ENCODE measurements at regions not wholly inside any gene's neighbourhood (a gene's known extent, or its start where the extent isn't known, plus 50 kb on each side); places are given as distances from the start of the nearest gene placed in this dataset.

GRCh38 chr1:239662950-239663349, 276.6 kb downstream of the CHRM3 start:
- DNase-seq: no peak
- H3K9me3 Mint-ChIP-seq: no peaks in the 10 kb centered on the region
- TF ChIP-seq, protein P1, sequence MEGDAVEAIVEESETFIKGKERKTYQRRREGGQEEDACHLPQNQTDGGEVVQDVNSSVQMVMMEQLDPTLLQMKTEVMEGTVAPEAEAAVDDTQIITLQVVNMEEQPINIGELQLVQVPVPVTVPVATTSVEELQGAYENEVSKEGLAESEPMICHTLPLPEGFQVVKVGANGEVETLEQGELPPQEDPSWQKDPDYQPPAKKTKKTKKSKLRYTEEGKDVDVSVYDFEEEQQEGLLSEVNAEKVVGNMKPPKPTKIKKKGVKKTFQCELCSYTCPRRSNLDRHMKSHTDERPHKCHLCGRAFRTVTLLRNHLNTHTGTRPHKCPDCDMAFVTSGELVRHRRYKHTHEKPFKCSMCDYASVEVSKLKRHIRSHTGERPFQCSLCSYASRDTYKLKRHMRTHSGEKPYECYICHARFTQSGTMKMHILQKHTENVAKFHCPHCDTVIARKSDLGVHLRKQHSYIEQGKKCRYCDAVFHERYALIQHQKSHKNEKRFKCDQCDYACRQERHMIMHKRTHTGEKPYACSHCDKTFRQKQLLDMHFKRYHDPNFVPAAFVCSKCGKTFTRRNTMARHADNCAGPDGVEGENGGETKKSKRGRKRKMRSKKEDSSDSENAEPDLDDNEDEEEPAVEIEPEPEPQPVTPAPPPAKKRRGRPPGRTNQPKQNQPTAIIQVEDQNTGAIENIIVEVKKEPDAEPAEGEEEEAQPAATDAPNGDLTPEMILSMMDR (IDR thresholded peaks at IDR 0.05): no peak
- H3K4me1 Mint-ChIP-seq: no peaks in the 10 kb centered on the region
- no peak overlapping the region for H3K27ac Mint-ChIP-seq
- no peak overlapping the region for H3K4me3 Mint-ChIP-seq
- H3K36me3 Mint-ChIP-seq (ENCODE audit: low read depth): no peaks in the 10 kb centered on the region
- peaks cover 3% of the 10 kb centered on the region for H3K27me3 Mint-ChIP-seq (ENCODE audit: low read depth, poor library complexity)

GRCh38 chr1:239672256-239672655, 285.9 kb downstream of the CHRM3 start:
- H3K36me3 Mint-ChIP-seq (ENCODE audit: low read depth): no peaks in the 10 kb centered on the region
- H3K27ac Mint-ChIP-seq: no peak overlapping the region
- no peaks in the 10 kb centered on the region for H3K9me3 Mint-ChIP-seq
- TF ChIP-seq, protein P1 (IDR thresholded peaks at IDR 0.05): no peak
- H3K4me1 Mint-ChIP-seq: peaks cover 12% of the 10 kb centered on the region
- H3K4me3 Mint-ChIP-seq: no peak overlapping the region
- H3K27me3 Mint-ChIP-seq (ENCODE audit: low read depth, poor library complexity): no peaks in the 10 kb centered on the region
- DNase-seq: no peak

GRCh38 chr1:239675735-239676134, 289.4 kb downstream of the CHRM3 start:
- TF ChIP-seq, protein P1 (IDR thresholded peaks at IDR 0.05): no peak
- Mint-ChIP-seq H3K4me3 (no peak overlapping the region), H3K4me1 (peaks cover 16% of the 10 kb centered on the region), H3K27me3 (ENCODE audit: low read depth, poor library complexity) (no peaks in the 10 kb centered on the region), H3K27ac (peak overlapping the region; percentile 8), H3K9me3 (peaks cover 3% of the 10 kb centered on the region), H3K36me3 (ENCODE audit: low read depth) (peaks cover 4% of the 10 kb centered on the region)
- DNase-seq: no peak

GRCh38 chr1:239676522-239677273, 290.3 kb downstream of the CHRM3 start:
- no peak for DNase-seq

DNA sequence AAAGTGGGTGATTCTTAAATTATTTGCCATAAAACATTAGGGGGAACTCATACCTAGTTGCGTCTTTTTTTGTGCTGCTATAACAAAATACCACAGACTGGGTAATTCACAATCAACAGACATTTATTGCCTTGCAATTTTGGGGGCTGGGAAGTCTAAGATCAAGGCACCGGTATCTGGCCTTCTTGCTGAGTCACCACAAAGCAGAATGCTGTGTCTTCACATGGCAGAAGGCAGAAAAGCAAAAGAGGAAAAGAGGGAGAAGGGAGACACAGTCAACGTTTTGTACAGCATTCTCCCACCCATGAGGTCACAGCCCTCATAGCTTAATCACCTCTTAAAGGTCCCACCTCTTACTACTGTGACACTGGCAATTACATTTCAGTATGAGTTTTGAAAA, 291.0 kb downstream of the CHRM3 start:
- H3K9me3 Mint-ChIP-seq: peaks cover 4% of the 10 kb centered on the region
- H3K27me3 Mint-ChIP-seq (ENCODE audit: low read depth, poor library complexity): no peaks in the 10 kb centered on the region
- H3K36me3 Mint-ChIP-seq (ENCODE audit: low read depth): peaks cover 6% of the 10 kb centered on the region
- TF ChIP-seq, protein P1 (IDR thresholded peaks at IDR 0.05): no peak
- DNase-seq: no peak
- peaks cover 16% of the 10 kb centered on the region for H3K4me1 Mint-ChIP-seq
- no peak overlapping the region for H3K27ac Mint-ChIP-seq
- H3K4me3 Mint-ChIP-seq: no peak overlapping the region

More at GRCh38 chr1:239676522-239677273, 290.3 kb downstream of the CHRM3 start:
- Mint-ChIP-seq H3K27me3 (ENCODE audit: low read depth, poor library complexity) (no peaks in the 10 kb centered on the region), H3K36me3 (ENCODE audit: low read depth) (peaks cover 6% of the 10 kb centered on the region), H3K27ac (peak overlapping the region; percentile 13), H3K4me3 (no peak overlapping the region), H3K9me3 (peaks cover 4% of the 10 kb centered on the region), H3K4me1 (peaks cover 16% of the 10 kb centered on the region)
- TF ChIP-seq, protein P1 (IDR thresholded peaks at IDR 0.05): no peak

GRCh38 chr1:239678181-239678580, 291.8 kb downstream of the CHRM3 start:
- TF ChIP-seq, protein P1 (IDR thresholded peaks at IDR 0.05): no peak
- Mint-ChIP-seq H3K4me3 (no peak overlapping the region), H3K4me1 (peaks cover 16% of the 10 kb centered on the region), H3K27me3 (ENCODE audit: low read depth, poor library complexity) (no peaks in the 10 kb centered on the region), H3K27ac (no peak overlapping the region), H3K36me3 (ENCODE audit: low read depth) (peaks cover 6% of the 10 kb centered on the region), H3K9me3 (peaks cover 4% of the 10 kb centered on the region)
- DNase-seq: no peak

Measured in nephron progenitor cell (in vitro differentiated cells).